Activated naive CD4-positive, alpha-beta T cell treated with anti-CD3 and anti-CD28 coated beads, Interleukin-2, amount 50 U/mL, for 72 hours (primary cell): ENCODE measurements at regions not wholly inside any gene's neighbourhood (a gene's known extent, or its start where the extent isn't known, plus 50 kb on each side); places are given as distances from the start of the nearest gene placed in this dataset.
"Not testable (repeated sequence)": the region's sequence is repeated elsewhere in the genome, so short reads cannot be mapped to it uniquely, and the experiment has no call there.

Experiments
- ATAC-seq, 2 donors: fragments of 150-1000 bp; cut with Tn5 transposase; 2 replicates each; pipeline ENCODE4 v1.10.0; 2021; ENCODE audit warnings: mild to moderate bottlenecking in 2 of 2, moderate library complexity in 2 of 2
- DNase-seq, 2 donors: peaks; one replicate each; pipeline ENCODE4 v3.0.0; 2021 to 2022; ENCODE audit warnings: low spot score in 2 of 2
- H3K27ac Mint-ChIP-seq, 2 donors: one replicate each; pipeline ENCODE4 v1.8.0; 2022; ENCODE audit warnings: mild to moderate bottlenecking in 2 of 2, mixed read lengths in 2 of 2
- H3K36me3 Mint-ChIP-seq, 2 donors: one replicate each; pipeline ENCODE4 v1.8.0; 2022; ENCODE audit warnings: mixed read lengths in 2 of 2
- H3K9me3 Mint-ChIP-seq, 2 donors: one replicate each; pipeline ENCODE4 v1.8.0; 2022; ENCODE audit warnings: mixed read lengths in 2 of 2

DNA sequence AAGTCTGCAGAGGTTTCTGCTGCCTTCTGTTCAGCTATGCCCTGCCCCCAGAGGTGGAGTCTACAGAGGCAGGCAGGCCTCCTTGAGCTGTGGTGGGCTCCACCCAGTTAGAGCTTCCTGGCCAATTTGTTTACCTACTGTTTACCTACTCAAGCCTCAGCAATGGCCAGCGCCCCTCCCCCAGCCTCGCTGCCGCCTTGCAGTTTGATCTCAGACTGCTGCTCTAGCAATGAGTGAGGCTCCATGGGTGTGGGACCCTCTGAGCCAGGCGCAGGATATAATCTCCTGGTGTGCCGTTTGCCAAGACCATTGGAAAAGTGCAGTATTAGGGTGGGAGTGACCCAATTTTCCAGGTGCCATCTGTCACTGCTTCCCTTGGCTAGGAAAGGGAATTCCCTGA lies 1024.9 kb downstream of the PRIM2 start:
- not testable (repeated sequence) for H3K27ac Mint-ChIP-seq, ATAC-seq, DNase-seq, H3K36me3 Mint-ChIP-seq
- peaks cover 10 to 18% of the 10 kb centered on the region in 2 donors for H3K9me3 Mint-ChIP-seq

DNA sequence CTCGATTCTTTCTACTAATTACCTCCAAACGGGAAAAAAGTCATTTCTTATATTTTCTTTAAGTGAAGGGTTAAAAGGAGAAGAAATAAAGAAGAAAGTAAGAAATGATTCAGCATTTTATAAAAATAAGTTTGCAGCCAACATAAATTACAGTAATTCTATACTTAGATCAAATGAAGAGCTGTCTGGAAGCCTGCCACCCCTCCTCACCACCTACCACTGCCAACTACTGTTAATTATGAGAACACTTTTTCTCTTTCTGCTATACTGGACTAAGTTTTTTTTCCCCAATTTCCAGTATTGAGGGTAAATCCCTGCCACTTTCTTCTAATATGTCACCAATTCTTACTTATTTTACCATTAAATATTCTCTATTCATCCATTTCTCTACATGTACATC lies 1030.1 kb downstream of the PRIM2 start:
- ATAC-seq, H3K27ac Mint-ChIP-seq: not testable (repeated sequence)
- peaks cover 5 to 13% of the 10 kb centered on the region in 2 donors for H3K9me3 Mint-ChIP-seq

DNA sequence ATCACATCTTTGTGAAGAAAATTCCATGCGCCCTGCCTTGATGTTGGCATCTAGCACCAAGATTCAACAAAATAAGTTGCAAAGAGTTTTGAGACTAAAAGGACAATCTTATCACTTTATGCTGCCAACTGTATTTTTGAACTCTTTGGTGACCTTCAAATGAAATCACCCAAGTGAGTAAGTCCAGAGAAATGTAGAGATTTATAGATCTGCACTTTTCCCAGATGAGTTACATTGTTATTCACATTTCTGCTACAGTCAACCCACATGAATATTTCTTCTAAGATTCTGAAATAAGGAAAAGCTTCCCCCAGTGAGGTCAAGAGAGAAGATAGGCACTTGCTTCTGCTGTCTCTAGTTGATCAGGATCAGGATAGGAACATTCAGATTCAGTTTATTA lies 1034.2 kb downstream of the PRIM2 start:
- not testable (repeated sequence) for DNase-seq, H3K36me3 Mint-ChIP-seq, H3K27ac Mint-ChIP-seq, ATAC-seq
- H3K9me3 Mint-ChIP-seq = peaks cover 3 to 14% of the 10 kb centered on the region in 2 donors

More for the DNA sequence above, 1030.1 kb downstream of the PRIM2 start:
- not testable (repeated sequence) for H3K36me3 Mint-ChIP-seq, DNase-seq

DNA sequence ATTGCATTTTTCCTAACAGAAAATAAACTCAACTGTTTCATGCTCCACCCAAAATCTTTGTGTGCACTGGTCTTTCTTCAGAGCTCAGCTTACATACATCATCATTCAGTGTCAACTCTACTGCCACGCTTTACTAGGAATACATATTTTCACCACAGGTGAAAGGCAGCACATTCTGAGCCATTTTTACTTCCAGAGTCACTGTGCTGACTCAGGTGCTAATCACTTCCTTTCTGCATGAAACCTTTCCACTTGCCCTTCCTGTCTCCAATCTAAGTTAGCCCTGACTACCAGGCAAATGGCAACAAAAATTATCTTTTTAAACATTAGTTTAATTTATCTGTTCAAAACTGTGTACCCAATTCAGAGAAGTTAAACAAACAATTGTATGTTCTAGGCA lies 1041.0 kb downstream of the PRIM2 start:
- H3K9me3 Mint-ChIP-seq, DNase-seq, H3K27ac Mint-ChIP-seq, H3K36me3 Mint-ChIP-seq, ATAC-seq: not testable (repeated sequence)

DNA sequence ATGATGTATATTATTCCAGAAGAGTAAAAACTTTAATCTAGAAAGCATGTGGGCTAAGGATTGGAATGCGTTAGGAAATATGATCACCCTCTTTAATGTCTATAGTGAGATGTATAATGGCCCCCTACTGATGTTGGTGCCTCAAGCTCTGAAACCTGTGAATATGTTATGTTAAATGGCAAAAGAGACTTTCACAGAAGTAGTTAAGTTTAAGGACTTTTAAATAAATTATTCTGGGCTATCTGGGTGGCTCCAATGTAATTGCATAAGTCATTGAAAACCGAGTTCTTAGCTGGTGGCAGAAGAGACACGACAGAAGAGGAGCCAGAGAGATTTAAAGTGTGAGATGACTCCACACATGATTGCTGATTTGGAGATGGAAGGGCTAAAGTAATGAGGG lies 1048.4 kb downstream of the PRIM2 start:
- ATAC-seq, DNase-seq, H3K27ac Mint-ChIP-seq, H3K36me3 Mint-ChIP-seq: not testable (repeated sequence)
- H3K9me3 Mint-ChIP-seq = peaks cover 0 to 18% of the 10 kb centered on the region in 2 donors

- not testable (repeated sequence) for DNase-seq, ATAC-seq, H3K27ac Mint-ChIP-seq
- peaks cover 5 to 40% of the 10 kb centered on the region in 2 donors for H3K36me3 Mint-ChIP-seq
- peaks cover 20 to 27% of the 10 kb centered on the region in 2 donors for H3K9me3 Mint-ChIP-seq
These were observed 1089.2 kb downstream of the PRIM2 start for GRCh38 chr6:58406659-58407058.

- DNase-seq (no peak), ATAC-seq (no peak)
- Mint-ChIP-seq H3K9me3 (peaks cover 9 to 15% of the 10 kb centered on the region in 2 donors), H3K27ac (no peak overlapping the region), H3K36me3 (peaks cover 0 to 17% of the 10 kb centered on the region in 2 donors)
These were observed 1101.9 kb downstream of the PRIM2 start for GRCh38 chr6:58419321-58419720.
